SK-MEL-5 (cell line): ENCODE measurements at regions not wholly inside any gene's neighbourhood (a gene's known extent, or its start where the extent isn't known, plus 50 kb on each side); places are given as distances from the start of the nearest gene placed in this dataset.
"Not testable (repeated sequence)": the region's sequence is repeated elsewhere in the genome, so short reads cannot be mapped to it uniquely, and the experiment has no call there.

Experiments used
- DNase-seq: peaks from one replicate; pipeline ENCODE4 v3.0.0-alpha.2; 2016; ENCODE audit warnings: low read depth, low spot score
- in situ Hi-C: cut with HindIII; loops from 2 replicates; pipeline ENCODE4 v1.10.0; 2016; ENCODE audit warnings: low sequenced_read_pairs, high pct_unique_total_duplicates, low pct_unique_long_range_greater_than_20kb

- in situ Hi-C loops: no loop called here
- DNase-seq: peak; percentile 74
Observed at GRCh38 chr5:54867310-54867944, 118.0 kb downstream of the ESM1 start.

GRCh38 chr5:54864911-54865515 is 120.4 kb downstream of the ESM1 start:
- DNase-seq, in situ Hi-C loops: not testable (repeated sequence)

GRCh38 chr5:54862036-54862435 is 123.4 kb downstream of the ESM1 start:
- in situ Hi-C loops: no loop called here

GRCh38 chr5:54861212-54861894 is 124.0 kb downstream of the ESM1 start:
- in situ Hi-C loops: no loop called here
- no peak for DNase-seq

More at GRCh38 chr5:54862036-54862435, 123.4 kb downstream of the ESM1 start:
- DNase-seq: no peak

- in situ Hi-C loops: no loop called here
- DNase-seq: no peak
Observed at GRCh38 chr5:54860321-54860720, 125.1 kb downstream of the ESM1 start.

GRCh38 chr5:54859316-54859715 is 126.1 kb downstream of the ESM1 start:
- in situ Hi-C loops: no loop called here

GRCh38 chr5:54854883-54855581 is 130.4 kb downstream of the ESM1 start:
- in situ Hi-C loops: no loop called here
- DNase-seq: no peak

More at GRCh38 chr5:54859316-54859715, 126.1 kb downstream of the ESM1 start:
- no peak for DNase-seq

- in situ Hi-C loops: no loop called here
- no peak for DNase-seq
Observed at GRCh38 chr5:54852007-54852406, 133.4 kb downstream of the ESM1 start.

- no peak for DNase-seq
- in situ Hi-C loops: no loop called here
Observed at GRCh38 chr5:54851449-54851848, 133.9 kb downstream of the ESM1 start.

- in situ Hi-C loops: no loop called here
- no peak for DNase-seq
Observed at GRCh38 chr5:54848581-54848980, 136.8 kb downstream of the ESM1 start.

- in situ Hi-C loops: no loop called here
- no peak for DNase-seq
Observed at GRCh38 chr5:54845567-54845941, 139.8 kb downstream of the ESM1 start.

- in situ Hi-C loops: no loop called here
- peak; percentile 58 for DNase-seq
Observed at GRCh38 chr5:54844905-54845566, 140.4 kb downstream of the ESM1 start.

GRCh38 chr5:54844266-54844665 is 141.1 kb downstream of the ESM1 start:
- DNase-seq: no peak
- in situ Hi-C loops: no loop called here

GRCh38 chr5:54841481-54841880 is 143.9 kb downstream of the ESM1 start:
- in situ Hi-C loops: no loop called here
- no peak for DNase-seq

- in situ Hi-C loops: no loop called here
- no peak for DNase-seq
Observed at GRCh38 chr5:54838843-54839242, 146.6 kb downstream of the ESM1 start.

- peak; percentile 62 for DNase-seq
- in situ Hi-C loops: no loop called here
Observed at GRCh38 chr5:54837981-54838380, 147.4 kb downstream of the ESM1 start.

GRCh38 chr5:54837093-54837492 is 148.3 kb downstream of the ESM1 start:
- in situ Hi-C loops: no loop called here
- DNase-seq: no peak

GRCh38 chr5:54835647-54836046 is 149.7 kb downstream of the ESM1 start:
- no peak for DNase-seq
- in situ Hi-C loops: no loop called here
